CD4-positive, alpha-beta T cell treated with Interleukin-4 for 4 hours (primary cell): ENCODE measurements at regions not wholly inside any gene's neighbourhood (a gene's known extent, or its start where the extent isn't known, plus 50 kb on each side); places are given as distances from the start of the nearest gene placed in this dataset.

Source experiments
- DNase-seq: peaks from one replicate; pipeline ENCODE4 v3.0.0-alpha.2; 2020

- no peak for DNase-seq
Measured at GRCh38 chr2:41905597-41906337, 142.1 kb upstream of the PKDCC start.

- no peak for DNase-seq
Measured at GRCh38 chr2:41906338-41906725, 141.5 kb upstream of the PKDCC start.

- DNase-seq, result no peak
Measured at GRCh38 chr2:41907141-41907540, 140.7 kb upstream of the PKDCC start.

GRCh38 chr2:41907771-41908207, 140.0 kb upstream of the PKDCC start:
- DNase-seq, result no peak

- DNase-seq, result no peak
Measured at GRCh38 chr2:41908349-41908748, 139.5 kb upstream of the PKDCC start.

GRCh38 chr2:41909584-41909983, 138.2 kb upstream of the PKDCC start:
- no peak for DNase-seq

- no peak for DNase-seq
Measured at GRCh38 chr2:41910126-41910525, 137.7 kb upstream of the PKDCC start.

GRCh38 chr2:41911033-41911432, 136.8 kb upstream of the PKDCC start:
- no peak for DNase-seq

GRCh38 chr2:41912337-41912736, 135.5 kb upstream of the PKDCC start:
- DNase-seq, result no peak

- DNase-seq, result no peak
Measured at GRCh38 chr2:41912776-41913175, 135.0 kb upstream of the PKDCC start.

GRCh38 chr2:41913311-41913710, 134.5 kb upstream of the PKDCC start:
- no peak for DNase-seq

GRCh38 chr2:41913921-41914609, 133.8 kb upstream of the PKDCC start:
- no peak for DNase-seq

- no peak for DNase-seq
Measured at GRCh38 chr2:41914936-41915335, 132.9 kb upstream of the PKDCC start.

- no peak for DNase-seq
Measured at GRCh38 chr2:41916177-41916576, 131.6 kb upstream of the PKDCC start.

- DNase-seq, result no peak
Measured at GRCh38 chr2:41917587-41917986, 130.2 kb upstream of the PKDCC start.

- DNase-seq, result no peak
Measured at GRCh38 chr2:41919135-41919534, 128.7 kb upstream of the PKDCC start.

GRCh38 chr2:41920181-41920580, 127.6 kb upstream of the PKDCC start:
- no peak for DNase-seq

- DNase-seq, result no peak
Measured at GRCh38 chr2:41920812-41921211, 127.0 kb upstream of the PKDCC start.

- no peak for DNase-seq
Measured at GRCh38 chr2:41922177-41922576, 125.6 kb upstream of the PKDCC start.

- DNase-seq, result no peak
Measured at GRCh38 chr2:41923156-41923786, 124.5 kb upstream of the PKDCC start.

GRCh38 chr2:41924024-41924423, 123.8 kb upstream of the PKDCC start:
- DNase-seq, result no peak

- no peak for DNase-seq
Measured at GRCh38 chr2:41924709-41925408, 123.0 kb upstream of the PKDCC start.

GRCh38 chr2:41925712-41926111, 122.1 kb upstream of the PKDCC start:
- DNase-seq, result no peak
